ENCODE measurements at regions not wholly inside any gene's neighbourhood (a gene's known extent, or its start where the extent isn't known, plus 50 kb on each side); places are given as distances from the start of the nearest gene placed in this dataset.

DNA sequence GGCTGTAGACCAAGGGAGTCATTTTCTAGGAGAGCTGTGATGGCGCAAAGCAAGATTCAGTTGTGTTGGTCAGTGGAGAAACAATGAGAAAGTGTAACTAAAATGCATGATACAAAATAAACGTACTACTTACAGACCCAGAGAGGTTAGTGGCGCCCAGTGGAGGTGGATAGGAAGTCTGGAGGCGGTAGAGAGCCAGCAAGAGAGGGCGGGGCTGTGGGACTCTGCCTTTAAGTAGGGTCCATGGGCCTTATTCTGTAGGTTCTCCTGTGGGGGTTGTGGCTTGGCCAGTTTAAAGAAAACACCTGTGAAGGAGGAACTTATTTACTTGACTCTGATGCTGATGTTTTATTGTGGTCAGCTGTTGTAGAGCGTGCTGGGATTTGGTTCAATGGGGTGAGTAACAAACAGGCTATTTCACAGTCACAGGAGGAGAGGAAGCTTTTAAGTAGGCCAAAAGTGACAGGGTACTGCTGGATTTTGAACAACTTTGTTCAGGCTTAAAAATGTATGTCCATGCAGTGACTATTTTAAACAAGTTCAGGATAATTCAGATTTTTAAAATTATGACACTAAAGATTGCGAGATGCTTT is 1097.7 kb downstream of the TMTC2 start:
- no peak overlapping the region for H2AFZ ChIP-seq (ENCODE audit: insufficient read depth, low read depth, low read length, poor library complexity, severe bottlenecking)

DNA sequence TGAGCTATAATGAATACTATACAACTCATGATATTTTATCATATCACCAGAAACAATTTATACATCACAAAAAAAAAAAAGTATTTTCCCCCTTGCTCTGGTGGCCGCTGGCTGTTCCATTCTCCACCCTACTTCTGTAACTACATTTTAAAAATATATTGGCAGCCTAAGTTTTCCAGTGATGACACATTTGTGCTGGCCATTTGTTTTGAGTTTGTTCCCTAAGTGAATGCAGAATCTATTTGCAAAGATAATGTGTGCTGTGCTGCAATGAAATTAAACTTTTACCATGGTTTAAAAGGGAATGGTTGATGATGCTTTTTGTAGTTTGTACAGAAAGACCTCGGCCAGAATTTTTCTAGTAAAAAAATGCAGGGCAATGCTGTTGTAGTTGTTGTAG is 1092.8 kb downstream of the TMTC2 start:
- WGBS (ENCODE audit: insufficient coverage) = no CpG with 5 or more reads among the region's 2 CpGs
- H3K9me3 Mint-ChIP-seq = peaks cover 0 to 5% (median 4%) of the 10 kb centered on the region in 7 donors
- H3K4me3 ChIP-seq (replicated peaks in 1 of 3; ENCODE audit: low read depth in 2 of 3, low read length in 3 of 3) = no peak overlapping the region
- no peak overlapping the region for H2AFZ ChIP-seq (ENCODE audit: insufficient read depth, low read depth, low read length, poor library complexity, severe bottlenecking)
- no peak overlapping the region for H3K4me3 Mint-ChIP-seq
- H3K4me1 Mint-ChIP-seq = no peaks in the 10 kb centered on the region
- peaks cover 0 to 1% (median 0%) of the 10 kb centered on the region in 3 donors for H3K27me3 Mint-ChIP-seq (ENCODE audit: low read depth in 3 of 3)
- H3K4me1 ChIP-seq (ENCODE audit: control insufficient read depth in 1 of 2, insufficient read depth in 2 of 2, low read length in 2 of 2) = no peaks in the 10 kb centered on the region
- no peak overlapping the region for H3K27ac ChIP-seq (ENCODE audit: low read depth in 1 of 2, low read length in 2 of 2)
- intact Hi-C loops (cut with micrococcal nuclease) = no loop called here
- H3K79me2 ChIP-seq (ENCODE audit: insufficient read depth, low read length) = no peaks in the 10 kb centered on the region
- H4K20me1 ChIP-seq (ENCODE audit: insufficient read depth, low read length) = no peaks in the 10 kb centered on the region
- H3K9me3 ChIP-seq (replicated peaks in 1 of 2; ENCODE audit: control insufficient read depth in 1 of 2, insufficient read depth in 1 of 2, low read length in 2 of 2) = no peaks in the 10 kb centered on the region
- DNase-seq = no peak
- H3K36me3 Mint-ChIP-seq = no peaks in the 10 kb centered on the region
- TF ChIP-seq, protein P1, sequence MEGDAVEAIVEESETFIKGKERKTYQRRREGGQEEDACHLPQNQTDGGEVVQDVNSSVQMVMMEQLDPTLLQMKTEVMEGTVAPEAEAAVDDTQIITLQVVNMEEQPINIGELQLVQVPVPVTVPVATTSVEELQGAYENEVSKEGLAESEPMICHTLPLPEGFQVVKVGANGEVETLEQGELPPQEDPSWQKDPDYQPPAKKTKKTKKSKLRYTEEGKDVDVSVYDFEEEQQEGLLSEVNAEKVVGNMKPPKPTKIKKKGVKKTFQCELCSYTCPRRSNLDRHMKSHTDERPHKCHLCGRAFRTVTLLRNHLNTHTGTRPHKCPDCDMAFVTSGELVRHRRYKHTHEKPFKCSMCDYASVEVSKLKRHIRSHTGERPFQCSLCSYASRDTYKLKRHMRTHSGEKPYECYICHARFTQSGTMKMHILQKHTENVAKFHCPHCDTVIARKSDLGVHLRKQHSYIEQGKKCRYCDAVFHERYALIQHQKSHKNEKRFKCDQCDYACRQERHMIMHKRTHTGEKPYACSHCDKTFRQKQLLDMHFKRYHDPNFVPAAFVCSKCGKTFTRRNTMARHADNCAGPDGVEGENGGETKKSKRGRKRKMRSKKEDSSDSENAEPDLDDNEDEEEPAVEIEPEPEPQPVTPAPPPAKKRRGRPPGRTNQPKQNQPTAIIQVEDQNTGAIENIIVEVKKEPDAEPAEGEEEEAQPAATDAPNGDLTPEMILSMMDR (IDR thresholded peaks at IDR 0.05) = no peak
- H3K4me2 ChIP-seq (replicated peaks; ENCODE audit: extremely low read depth, low read length, poor library complexity, severe bottlenecking) = no peak overlapping the region
- H3K27ac Mint-ChIP-seq = no peak overlapping the region
- no peak overlapping the region for H3K9ac ChIP-seq (ENCODE audit: insufficient read depth, low read length, poor library complexity, severe bottlenecking)
- H3K36me3 ChIP-seq (replicated peaks in 1 of 2; ENCODE audit: control insufficient read depth in 1 of 2, insufficient read depth in 2 of 2, low read length in 2 of 2) = no peaks in the 10 kb centered on the region
- H3K27me3 ChIP-seq (ENCODE audit: control insufficient read depth in 2 of 2, insufficient read depth in 2 of 2, low read length in 2 of 2) = no peaks in the 10 kb centered on the region

More for the DNA sequence above, 1097.7 kb downstream of the TMTC2 start:
- Histone ChIP-seq H3K27me3 (ENCODE audit: control insufficient read depth in 2 of 2, insufficient read depth in 2 of 2, low read length in 2 of 2) (no peaks in the 10 kb centered on the region), H3K4me3 (replicated peaks in 1 of 3; ENCODE audit: low read depth in 2 of 3, low read length in 3 of 3) (no peak overlapping the region), H3K27ac (ENCODE audit: low read depth in 1 of 2, low read length in 2 of 2) (no peak overlapping the region), H3K9ac (ENCODE audit: insufficient read depth, low read length, poor library complexity, severe bottlenecking) (no peak overlapping the region), H3K36me3 (replicated peaks in 1 of 2; ENCODE audit: control insufficient read depth in 1 of 2, insufficient read depth in 2 of 2, low read length in 2 of 2) (no peaks in the 10 kb centered on the region), H3K79me2 (ENCODE audit: insufficient read depth, low read length) (no peaks in the 10 kb centered on the region), H4K20me1 (ENCODE audit: insufficient read depth, low read length) (no peaks in the 10 kb centered on the region), H3K4me1 (ENCODE audit: control insufficient read depth in 1 of 2, insufficient read depth in 2 of 2, low read length in 2 of 2) (no peaks in the 10 kb centered on the region), H3K4me2 (replicated peaks; ENCODE audit: extremely low read depth, low read length, poor library complexity, severe bottlenecking) (no peak overlapping the region), H3K9me3 (replicated peaks in 1 of 2; ENCODE audit: control insufficient read depth in 1 of 2, insufficient read depth in 1 of 2, low read length in 2 of 2) (no peaks in the 10 kb centered on the region)
- Mint-ChIP-seq H3K4me1 (no peaks in the 10 kb centered on the region), H3K9me3 (peaks cover 0 to 4% (median 0%) of the 10 kb centered on the region in 7 donors), H3K27ac (no peak overlapping the region), H3K4me3 (no peak overlapping the region), H3K36me3 (no peaks in the 10 kb centered on the region), H3K27me3 (ENCODE audit: low read depth in 3 of 3) (peaks cover 0 to 1% (median 0%) of the 10 kb centered on the region in 3 donors)
- TF ChIP-seq, protein P1 (IDR thresholded peaks at IDR 0.05) = no peak
- intact Hi-C loops (cut with micrococcal nuclease) = no loop called here
- WGBS (ENCODE audit: insufficient coverage) = 73% methylated on average over 4 of the region's 7 CpGs
- DNase-seq = no peak

Measured in CD14-positive monocyte (primary cell).